ENCODE measurements at regions not wholly inside any gene's neighbourhood (a gene's known extent, or its start where the extent isn't known, plus 50 kb on each side); places are given as distances from the start of the nearest gene placed in this dataset.

DNA sequence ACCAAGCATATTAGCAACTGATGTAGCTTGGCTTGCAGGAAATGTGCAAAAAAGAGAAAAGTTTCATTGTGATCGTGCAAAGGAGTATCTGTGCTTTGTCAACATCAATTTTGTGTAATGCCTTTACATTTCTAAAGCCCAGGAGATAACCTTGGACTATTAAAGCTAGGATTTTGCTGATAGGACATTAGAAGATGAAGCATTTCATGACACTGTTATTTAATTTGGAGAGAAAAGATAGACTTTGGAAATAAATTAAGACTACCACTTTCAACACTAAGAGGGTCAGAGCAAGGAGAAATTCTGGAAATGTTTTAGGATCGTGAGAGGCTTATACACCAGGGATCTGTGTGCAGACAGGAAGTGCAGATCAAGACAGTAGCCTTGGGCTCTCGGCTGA lies 120.6 kb upstream of the MID1 start:
- Histone ChIP-seq H3K4me3 (replicated peaks; ENCODE audit: low read depth, low read length) (no peak overlapping the region), H3K27me3 (replicated peaks; ENCODE audit: control insufficient read depth, insufficient read depth, low read length) (no peaks in the 10 kb centered on the region; the same call in 1 of the 2 replicates), H3K36me3 (ENCODE audit: control insufficient read depth, insufficient read depth, low read length) (no peaks in the 10 kb centered on the region)
- DNase-seq (ENCODE audit: extremely low read depth, insufficient read length) = no peak
- TF ChIP-seq, protein P1, sequence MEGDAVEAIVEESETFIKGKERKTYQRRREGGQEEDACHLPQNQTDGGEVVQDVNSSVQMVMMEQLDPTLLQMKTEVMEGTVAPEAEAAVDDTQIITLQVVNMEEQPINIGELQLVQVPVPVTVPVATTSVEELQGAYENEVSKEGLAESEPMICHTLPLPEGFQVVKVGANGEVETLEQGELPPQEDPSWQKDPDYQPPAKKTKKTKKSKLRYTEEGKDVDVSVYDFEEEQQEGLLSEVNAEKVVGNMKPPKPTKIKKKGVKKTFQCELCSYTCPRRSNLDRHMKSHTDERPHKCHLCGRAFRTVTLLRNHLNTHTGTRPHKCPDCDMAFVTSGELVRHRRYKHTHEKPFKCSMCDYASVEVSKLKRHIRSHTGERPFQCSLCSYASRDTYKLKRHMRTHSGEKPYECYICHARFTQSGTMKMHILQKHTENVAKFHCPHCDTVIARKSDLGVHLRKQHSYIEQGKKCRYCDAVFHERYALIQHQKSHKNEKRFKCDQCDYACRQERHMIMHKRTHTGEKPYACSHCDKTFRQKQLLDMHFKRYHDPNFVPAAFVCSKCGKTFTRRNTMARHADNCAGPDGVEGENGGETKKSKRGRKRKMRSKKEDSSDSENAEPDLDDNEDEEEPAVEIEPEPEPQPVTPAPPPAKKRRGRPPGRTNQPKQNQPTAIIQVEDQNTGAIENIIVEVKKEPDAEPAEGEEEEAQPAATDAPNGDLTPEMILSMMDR (IDR thresholded peaks at IDR 0.05; ENCODE audit: insufficient read depth, low read length, poor library complexity, severe bottlenecking) = no peak

DNA sequence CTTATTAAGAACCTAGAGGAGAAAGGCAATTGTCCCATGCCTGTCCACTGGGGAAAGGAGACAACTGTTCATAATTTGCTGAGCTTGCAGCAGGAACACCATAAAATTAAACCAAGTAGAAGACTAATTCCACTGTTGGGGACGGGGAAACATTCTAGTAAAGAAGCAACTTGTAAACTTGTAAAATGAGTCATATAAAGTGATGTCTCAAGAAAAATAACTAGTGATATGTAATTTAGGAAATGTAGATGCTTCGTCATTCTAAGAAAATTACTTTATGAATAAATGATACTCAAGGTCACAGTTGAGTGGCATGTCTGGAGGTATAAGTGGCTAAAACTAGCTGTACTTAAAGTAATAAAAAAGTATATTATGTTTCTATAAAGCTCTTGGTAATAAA lies 121.2 kb upstream of the MID1 start:
- H3K4me3 ChIP-seq (replicated peaks; ENCODE audit: low read depth, low read length) = no peak overlapping the region
- no peaks in the 10 kb centered on the region for H3K36me3 ChIP-seq (ENCODE audit: control insufficient read depth, insufficient read depth, low read length)
- TF ChIP-seq, protein P1 (IDR thresholded peaks at IDR 0.05; ENCODE audit: insufficient read depth, low read length, poor library complexity, severe bottlenecking) = no peak
- DNase-seq (ENCODE audit: extremely low read depth, insufficient read length) = no peak
- H3K27me3 ChIP-seq (replicated peaks; ENCODE audit: control insufficient read depth, insufficient read depth, low read length) = no peaks in the 10 kb centered on the region; the same call in 1 of the 2 replicates

DNA sequence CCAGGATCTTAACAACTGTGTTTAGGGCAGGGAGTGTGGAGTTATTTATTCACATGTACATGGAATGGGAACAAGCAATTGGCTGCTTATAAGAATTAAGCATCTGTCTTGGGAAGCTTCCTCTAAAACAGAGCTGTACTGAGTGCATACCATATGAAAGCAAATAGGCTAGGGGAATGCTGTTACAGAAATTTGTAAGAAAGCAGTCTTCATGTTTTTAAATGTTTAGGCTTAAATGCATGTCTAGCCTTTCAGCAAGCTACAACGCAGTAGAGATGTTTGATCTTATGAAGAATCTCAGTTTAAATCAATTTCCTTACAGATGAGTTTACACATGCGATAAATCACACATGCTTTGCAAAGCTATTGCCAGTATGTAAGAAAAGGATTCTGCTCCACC lies 123.1 kb upstream of the MID1 start:
- DNase-seq (ENCODE audit: extremely low read depth, insufficient read length) = no peak
- Histone ChIP-seq H3K4me3 (replicated peaks; ENCODE audit: low read depth, low read length) (no peak overlapping the region), H3K36me3 (ENCODE audit: control insufficient read depth, insufficient read depth, low read length) (no peaks in the 10 kb centered on the region), H3K27me3 (replicated peaks; ENCODE audit: control insufficient read depth, insufficient read depth, low read length) (no peaks in the 10 kb centered on the region; the same call in 1 of the 2 replicates)
- TF ChIP-seq, protein P1 (IDR thresholded peaks at IDR 0.05; ENCODE audit: insufficient read depth, low read length, poor library complexity, severe bottlenecking) = no peak

DNA sequence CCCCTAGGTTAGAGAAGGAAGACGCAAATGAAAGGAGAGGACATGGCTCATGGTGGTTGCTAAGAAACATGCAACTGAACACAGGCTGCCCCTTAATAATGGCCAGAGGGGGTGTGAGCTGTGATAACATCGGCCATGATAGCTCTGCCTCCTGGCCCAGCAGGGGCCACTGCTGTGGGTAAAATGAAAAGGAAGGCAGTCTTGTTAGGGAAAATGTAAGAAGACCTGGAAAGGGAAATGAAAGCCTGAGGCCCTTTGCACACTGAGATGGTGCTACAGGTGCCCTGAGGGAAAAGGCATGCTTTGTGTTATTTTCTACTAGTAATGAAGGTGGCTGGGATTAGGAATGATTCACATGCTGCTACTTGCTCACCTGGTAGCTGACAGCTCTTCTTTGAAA lies 123.6 kb upstream of the MID1 start:
- DNase-seq (ENCODE audit: extremely low read depth, insufficient read length) = no peak
- Histone ChIP-seq H3K27me3 (replicated peaks; ENCODE audit: control insufficient read depth, insufficient read depth, low read length) (no peaks in the 10 kb centered on the region; the same call in 1 of the 2 replicates), H3K36me3 (ENCODE audit: control insufficient read depth, insufficient read depth, low read length) (no peaks in the 10 kb centered on the region), H3K4me3 (replicated peaks; ENCODE audit: low read depth, low read length) (no peak overlapping the region)
- TF ChIP-seq, protein P1 (IDR thresholded peaks at IDR 0.05; ENCODE audit: insufficient read depth, low read length, poor library complexity, severe bottlenecking) = no peak

DNA sequence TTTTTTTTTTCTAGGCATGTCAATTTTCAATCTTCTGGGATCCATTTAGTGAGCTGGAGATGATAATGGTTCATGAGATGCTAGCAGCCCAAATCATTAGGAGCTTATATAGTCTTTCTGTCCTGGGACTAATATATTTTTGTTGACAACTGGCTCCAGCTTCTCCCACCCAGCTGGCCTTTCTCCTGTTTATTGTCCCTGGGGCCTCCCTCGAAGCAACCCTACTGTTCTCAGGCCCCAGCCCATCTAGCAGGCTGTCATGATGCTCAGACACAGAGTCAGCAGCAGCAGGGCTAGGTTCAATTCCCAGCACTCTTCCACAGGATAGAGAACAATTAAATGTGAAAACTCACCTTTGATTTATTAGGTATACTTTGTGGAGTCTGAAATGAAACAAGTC lies 127.6 kb upstream of the MID1 start:
- TF ChIP-seq, protein P1 (IDR thresholded peaks at IDR 0.05; ENCODE audit: insufficient read depth, low read length, poor library complexity, severe bottlenecking) = no peak
- Histone ChIP-seq H3K36me3 (ENCODE audit: control insufficient read depth, insufficient read depth, low read length) (no peaks in the 10 kb centered on the region), H3K4me3 (replicated peaks; ENCODE audit: low read depth, low read length) (no peak overlapping the region), H3K27me3 (replicated peaks; ENCODE audit: control insufficient read depth, insufficient read depth, low read length) (no peaks in the 10 kb centered on the region; the same call in 1 of the 2 replicates)
- DNase-seq (ENCODE audit: extremely low read depth, insufficient read length) = no peak

DNA sequence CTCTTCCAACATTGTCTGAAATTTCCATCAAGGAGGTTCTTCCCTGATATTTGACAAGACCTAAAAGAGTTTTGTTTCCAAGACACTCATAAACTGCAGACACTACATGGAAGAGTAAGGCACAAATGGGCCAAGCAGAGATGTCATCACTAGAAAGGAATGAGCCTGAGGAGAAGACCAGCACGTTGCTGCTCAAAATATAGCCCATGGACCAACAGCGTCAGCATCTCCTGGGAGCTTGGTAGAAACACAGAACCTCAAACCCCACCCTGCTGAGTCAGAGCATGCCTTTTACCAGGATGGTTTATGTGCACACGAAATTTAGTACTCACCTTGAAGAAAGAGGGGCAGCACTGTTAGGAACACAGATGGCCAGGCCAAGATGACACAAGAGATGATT lies 128.7 kb upstream of the MID1 start:
- no peaks in the 10 kb centered on the region for H3K36me3 ChIP-seq (ENCODE audit: control insufficient read depth, insufficient read depth, low read length)
- H3K4me3 ChIP-seq (replicated peaks; ENCODE audit: low read depth, low read length) = no peak overlapping the region
- DNase-seq (ENCODE audit: extremely low read depth, insufficient read length) = no peak
- TF ChIP-seq, protein P1 (IDR thresholded peaks at IDR 0.05; ENCODE audit: insufficient read depth, low read length, poor library complexity, severe bottlenecking) = no peak
- no peaks in the 10 kb centered on the region; the same call in 1 of the 2 replicates for H3K27me3 ChIP-seq (replicated peaks; ENCODE audit: control insufficient read depth, insufficient read depth, low read length)
